PC-9 (cell line): ENCODE measurements at regions not wholly inside any gene's neighbourhood (a gene's known extent, or its start where the extent isn't known, plus 50 kb on each side); places are given as distances from the start of the nearest gene placed in this dataset.

Source experiments
- BruUV-seq: library from RNA; stranded (reverse); fragments of 400-500 nt; replicated peaks from 2 replicates; lab custom pipeline; 2021; lab: Mats Ljungman, UMichigan
- CTCF ChIA-PET: fragments of 300-600 bp; sonication (Branson Sonifier 250); formaldehyde crosslinking; loops from one replicate; lab custom pipeline; 2022; ENCODE audit warnings: antibody characterized with exemption; lab: Charles Lee
- POLR2A ChIA-PET: fragments of 300-600 bp; sonication (Branson Sonifier 250); formaldehyde crosslinking; loops from one replicate; lab custom pipeline; 2022; ENCODE audit warnings: antibody characterized with exemption; ENCODE audit not compliant: unreplicated experiment; lab: Charles Lee
- DNase-seq, 2 experiments: peaks; one replicate each; pipeline versions ENCODE4 v3.0.0 to v3.0.0-alpha.2; 2015 to 2022; ENCODE audit warnings: mixed read lengths in 1 of 2
- H2AFZ ChIP-seq: fragments of 200-600 bp; sonication (generic); 2 replicates; pipeline ENCODE4 v1.8.1; 2017; ENCODE audit warnings: antibody characterized with exemption
- H3F3A ChIP-seq: fragments of 200-600 bp; sonication (generic); 2 replicates; pipeline ENCODE4 v1.8.1; 2017; ENCODE audit warnings: antibody characterized with exemption, mild to moderate bottlenecking, low read depth; ENCODE audit not compliant: insufficient read depth
- H3K27ac ChIP-seq: fragments of 200-600 bp; sonication (generic); 2 replicates; pipeline ENCODE4 v1.6.1; 2016; ENCODE audit warnings: mixed run types
- H3K27me3 ChIP-seq: fragments of 200-600 bp; sonication (generic); 2 replicates; pipeline ENCODE4 v1.6.1; 2016; ENCODE audit warnings: low read depth, mixed run types; ENCODE audit not compliant: insufficient read depth
- H3K36me3 ChIP-seq: fragments of 200-600 bp; sonication (generic); 2 replicates; pipeline ENCODE4 v1.6.1; 2016; ENCODE audit warnings: low read depth, mixed run types
- H3K4me1 ChIP-seq: fragments of 200-600 bp; sonication (generic); replicated peaks from 2 replicates; pipeline ENCODE4 v1.6.1; 2016; ENCODE audit warnings: mixed run types; ENCODE audit not compliant: insufficient read depth
- H3K4me2 ChIP-seq: fragments of 200-600 bp; sonication (generic); 2 replicates; pipeline ENCODE4 v1.6.1; 2017; ENCODE audit warnings: mixed run types
- H3K4me3 ChIP-seq: fragments of 200-600 bp; sonication (generic); 2 replicates; pipeline ENCODE4 v1.6.1; 2016; ENCODE audit warnings: mixed run types
- H3K79me2 ChIP-seq: fragments of 200-600 bp; sonication (generic); 2 replicates; pipeline ENCODE4 v1.6.1; 2017; ENCODE audit warnings: low read depth, mixed run types
- H3K9me2 ChIP-seq: fragments of 200-600 bp; sonication (generic); 2 replicates; pipeline ENCODE4 v1.8.1; 2017; ENCODE audit warnings: mild to moderate bottlenecking; ENCODE audit not compliant: insufficient read depth
- H3K9me3 ChIP-seq: fragments of 200-600 bp; sonication (generic); 2 replicates; pipeline ENCODE4 v1.8.1; 2016; ENCODE audit warnings: low read depth; ENCODE audit not compliant: insufficient read depth
- H4K20me1 ChIP-seq: fragments of 200-600 bp; sonication (generic); 2 replicates; pipeline ENCODE4 v1.8.1; 2017; ENCODE audit not compliant: insufficient read depth
- CTCF ChIP-seq: fragments of 200-600 bp; sonication (generic); conservative IDR thresholded peaks from 2 replicates; pipeline ENCODE4 v1.6.1; 2017; ENCODE audit warnings: mixed run types, antibody characterized with exemption, mild to moderate bottlenecking, moderate library complexity
- EZH2 ChIP-seq: fragments of 200-600 bp; sonication (generic); IDR thresholded peaks from 2 replicates; pipeline ENCODE4 v1.8.0; 2017; ENCODE audit warnings: antibody characterized with exemption, low read depth
- intact Hi-C: fragments of 100-400 bp; cut with micrococcal nuclease; formaldehyde crosslinking; loops from one replicate; pipeline ENCODE4 v1.10.0; 2022; ENCODE audit not compliant: unreplicated experiment

- Histone ChIP-seq H3K27ac (no peak overlapping the region), H3K9me2 (no peaks in the 10 kb centered on the region), H3K36me3 (no peaks in the 10 kb centered on the region), H3F3A (no peaks in the 10 kb centered on the region), H3K9me3 (no peaks in the 10 kb centered on the region), H3K79me2 (no peaks in the 10 kb centered on the region), H3K4me2 (no peak overlapping the region), H3K4me3 (no peak overlapping the region), H3K27me3 (no peaks in the 10 kb centered on the region), H2AFZ (no peak overlapping the region), H4K20me1 (no peaks in the 10 kb centered on the region), H3K4me1 (no peaks in the 10 kb centered on the region)
- POLR2A ChIA-PET = no interaction called here
- BruUV-seq = no TSS peak
- TF ChIP-seq CTCF (no peak), EZH2 (no peak)
- intact Hi-C loops = no loop called here
- CTCF ChIA-PET = no interaction called here
- no peak for DNase-seq
These were observed 127.4 kb downstream of the C6orf118 start for GRCh38 chr6:165181951-165182414.

GRCh38 chr6:165178056-165178455 lies 131.3 kb downstream of the C6orf118 start:
- no peak overlapping the region for H3K4me2 ChIP-seq
- H2AFZ ChIP-seq = no peak overlapping the region
- no peaks in the 10 kb centered on the region for H3K36me3 ChIP-seq
- no peak for DNase-seq
- H3K27me3 ChIP-seq = no peaks in the 10 kb centered on the region
- H3K4me1 ChIP-seq = no peaks in the 10 kb centered on the region
- BruUV-seq = no TSS peak
- no peaks in the 10 kb centered on the region for H3K79me2 ChIP-seq
- H3K4me3 ChIP-seq = no peak overlapping the region
- H3K9me2 ChIP-seq = no peaks in the 10 kb centered on the region
- H4K20me1 ChIP-seq = no peaks in the 10 kb centered on the region
- no peaks in the 10 kb centered on the region for H3K9me3 ChIP-seq
- no peak overlapping the region for H3K27ac ChIP-seq
- intact Hi-C loops = no loop called here
- no peak for TF ChIP-seq CTCF
- no peak for TF ChIP-seq EZH2
- H3F3A ChIP-seq = no peaks in the 10 kb centered on the region
- CTCF ChIA-PET = no interaction called here
- POLR2A ChIA-PET = no interaction called here

GRCh38 chr6:165173484-165173883 lies 135.9 kb downstream of the C6orf118 start:
- H3K27me3 ChIP-seq = no peaks in the 10 kb centered on the region
- H3K27ac ChIP-seq = no peak overlapping the region
- H2AFZ ChIP-seq = no peak overlapping the region
- H3K79me2 ChIP-seq = no peaks in the 10 kb centered on the region
- no peaks in the 10 kb centered on the region for H3K9me3 ChIP-seq
- no peak for TF ChIP-seq CTCF
- TF ChIP-seq EZH2 = no peak
- ChIA-PET POLR2A (no interaction called here), CTCF (no interaction called here)
- H3K9me2 ChIP-seq = no peaks in the 10 kb centered on the region
- BruUV-seq = no TSS peak
- H3K36me3 ChIP-seq = no peaks in the 10 kb centered on the region
- no peak for DNase-seq
- no peaks in the 10 kb centered on the region for H4K20me1 ChIP-seq
- H3K4me2 ChIP-seq = no peak overlapping the region
- H3F3A ChIP-seq = no peaks in the 10 kb centered on the region
- H3K4me1 ChIP-seq = no peaks in the 10 kb centered on the region
- intact Hi-C loops = no loop called here
- H3K4me3 ChIP-seq = no peak overlapping the region
